Lower leg skin (tissue), 4 donors: ENCODE measurements at regions not wholly inside any gene's neighbourhood (a gene's known extent, or its start where the extent isn't known, plus 50 kb on each side); places are given as distances from the start of the nearest gene placed in this dataset.

Experiments used
- DNase-seq, 2 donors: peaks; one replicate each; pipeline ENCODE4 v3.0.0-alpha.2; 2019; ENCODE audit warnings: low spot score in 2 of 2
- H3K4me3 ChIP-seq: fragments of 200-600 bp; sonication (generic); 2 replicates; pipeline ENCODE4 v1.5.1; 2017; ENCODE audit warnings: mild to moderate bottlenecking, low read depth; ENCODE audit not compliant: poor library complexity, severe bottlenecking
- POLR2A ChIP-seq, 2 donors: fragments of 450-650 bp; IDR thresholded peaks; one replicate each; pipeline ENCODE4 v1.6.1; 2016 to 2017; ENCODE audit warnings: antibody characterized with exemption in 2 of 2, mild to moderate bottlenecking in 1 of 2, moderate library complexity in 1 of 2
- WGBS, 2 donors: methylation state at CpG; one replicate each; pipeline ENCODE4 v1.1.5; 2018; 5-methylcytosine and 5-hydroxymethylcytosine counted together
- intact Hi-C: fragments of 100-400 bp; cut with DNase I; formaldehyde crosslinking; loops from one replicate; pipeline ENCODE4 v1.15.0; 2023; ENCODE audit warnings: low total_unique reads
- TF ChIP-seq, protein P1 (sequence below), 3 donors: fragments of 450-650 bp; IDR thresholded peaks; one replicate each; pipeline ENCODE4 v1.5.1; 2016; ENCODE audit warnings: antibody characterized with exemption in 3 of 3, mild to moderate bottlenecking in 3 of 3, moderate library complexity in 2 of 3

DNA sequence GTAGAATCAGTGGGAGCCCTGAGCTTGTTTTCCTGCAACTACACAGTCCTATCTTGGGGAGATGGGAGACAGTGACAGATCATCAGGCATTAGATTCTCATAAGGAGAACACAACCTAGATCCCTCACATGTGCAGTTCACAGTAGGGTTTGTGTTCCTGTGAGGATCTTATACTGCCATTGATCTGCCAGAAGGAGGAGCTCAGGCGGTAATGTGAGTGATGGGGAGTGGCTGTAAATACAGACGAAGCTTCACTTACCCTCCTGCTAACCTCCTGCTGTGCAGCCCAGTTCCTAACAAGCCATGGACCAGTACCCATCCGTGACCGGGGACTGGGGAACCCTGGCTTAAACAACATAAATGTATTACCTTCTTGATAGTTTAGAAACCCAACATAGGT is 1034.1 kb downstream of the BCL11B start:
- WGBS, 2 donors, result 78 to 85% methylated on average over 4 of the region's 4 CpGs

DNA sequence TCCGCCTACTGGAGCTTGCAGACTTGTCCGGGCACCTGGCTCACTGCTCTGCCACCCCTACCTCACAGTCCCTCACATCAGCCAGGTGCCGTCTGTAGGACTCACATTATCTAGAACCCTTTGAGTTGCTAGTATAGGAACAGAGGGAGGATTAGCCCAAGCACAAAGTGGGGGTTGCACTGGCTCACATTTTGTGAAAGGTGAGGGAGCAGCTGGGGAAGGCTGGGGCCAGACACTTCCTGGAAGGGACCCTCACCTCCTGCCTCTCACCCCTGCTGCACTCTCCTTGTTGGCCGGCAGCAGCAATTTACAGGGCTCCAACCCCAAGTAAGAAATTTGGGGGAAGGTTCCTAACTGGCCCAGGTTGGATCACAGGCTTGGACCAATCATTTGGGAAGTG is 1031.6 kb downstream of the BCL11B start:
- intact Hi-C loops, result no loop called here
- DNase-seq, result no peak
- H3K4me3 ChIP-seq, result no peak overlapping the region
- TF ChIP-seq, protein P1, sequence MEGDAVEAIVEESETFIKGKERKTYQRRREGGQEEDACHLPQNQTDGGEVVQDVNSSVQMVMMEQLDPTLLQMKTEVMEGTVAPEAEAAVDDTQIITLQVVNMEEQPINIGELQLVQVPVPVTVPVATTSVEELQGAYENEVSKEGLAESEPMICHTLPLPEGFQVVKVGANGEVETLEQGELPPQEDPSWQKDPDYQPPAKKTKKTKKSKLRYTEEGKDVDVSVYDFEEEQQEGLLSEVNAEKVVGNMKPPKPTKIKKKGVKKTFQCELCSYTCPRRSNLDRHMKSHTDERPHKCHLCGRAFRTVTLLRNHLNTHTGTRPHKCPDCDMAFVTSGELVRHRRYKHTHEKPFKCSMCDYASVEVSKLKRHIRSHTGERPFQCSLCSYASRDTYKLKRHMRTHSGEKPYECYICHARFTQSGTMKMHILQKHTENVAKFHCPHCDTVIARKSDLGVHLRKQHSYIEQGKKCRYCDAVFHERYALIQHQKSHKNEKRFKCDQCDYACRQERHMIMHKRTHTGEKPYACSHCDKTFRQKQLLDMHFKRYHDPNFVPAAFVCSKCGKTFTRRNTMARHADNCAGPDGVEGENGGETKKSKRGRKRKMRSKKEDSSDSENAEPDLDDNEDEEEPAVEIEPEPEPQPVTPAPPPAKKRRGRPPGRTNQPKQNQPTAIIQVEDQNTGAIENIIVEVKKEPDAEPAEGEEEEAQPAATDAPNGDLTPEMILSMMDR (IDR thresholded peaks at IDR 0.05), result no peak
- TF ChIP-seq POLR2A (IDR thresholded peaks at IDR 0.05), result no peak
- WGBS, 2 donors, result 90% methylated on average over 4 of the region's 4 CpGs

More for the DNA sequence above, 1034.1 kb downstream of the BCL11B start:
- intact Hi-C loops, result no loop called here
- no peak for DNase-seq
- TF ChIP-seq POLR2A (IDR thresholded peaks at IDR 0.05), result no peak
- TF ChIP-seq, protein P1 (IDR thresholded peaks at IDR 0.05), result no peak
- no peak overlapping the region for H3K4me3 ChIP-seq

DNA sequence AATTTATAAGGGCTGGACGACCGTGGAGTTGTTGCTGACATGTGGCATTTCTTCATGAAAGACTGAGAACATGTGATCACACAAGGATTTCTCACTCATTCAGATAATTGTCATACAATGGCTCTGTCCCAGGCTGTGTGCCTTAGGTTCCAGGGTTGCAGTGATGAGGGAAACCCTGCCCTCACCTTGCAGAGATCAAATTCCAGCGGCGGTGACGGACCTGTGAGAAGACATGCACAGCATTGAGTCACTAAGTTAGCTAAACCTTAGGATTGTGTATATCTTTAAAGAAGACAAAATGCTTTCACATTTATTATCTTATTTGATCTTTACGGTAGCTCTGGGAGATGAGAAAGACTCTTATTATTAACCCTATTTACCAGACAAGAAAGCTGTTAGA is 1029.1 kb downstream of the BCL11B start:
- TF ChIP-seq, protein P1 (IDR thresholded peaks at IDR 0.05), result no peak
- no peak for TF ChIP-seq POLR2A (IDR thresholded peaks at IDR 0.05)
- intact Hi-C loops, result no loop called here
- H3K4me3 ChIP-seq, result no peak overlapping the region
- 77 to 80% methylated on average over 6 of the region's 6 CpGs for WGBS, 2 donors
- no peak for DNase-seq

DNA sequence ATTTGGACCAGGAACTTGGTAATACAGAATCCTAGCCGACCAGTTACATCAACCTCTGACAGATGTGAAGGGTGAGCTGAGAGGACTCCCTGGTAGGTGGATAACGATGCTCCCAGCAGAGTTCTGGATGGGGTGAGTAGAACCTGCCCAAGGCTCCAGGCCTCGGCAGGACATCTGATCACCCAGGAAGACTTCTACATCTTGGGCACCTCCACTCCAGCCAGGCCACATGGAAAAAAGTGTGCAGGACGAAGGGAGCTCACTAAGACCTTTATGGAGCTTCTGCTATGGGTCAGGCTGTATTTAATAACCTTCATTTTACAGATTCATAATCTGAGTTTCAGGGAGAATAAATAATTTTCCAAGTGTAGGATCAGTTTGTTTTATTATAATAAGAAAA is 1028.7 kb downstream of the BCL11B start:
- WGBS, 2 donors, result 77 to 81% methylated on average over 4 of the region's 4 CpGs
- H3K4me3 ChIP-seq, result no peak overlapping the region
- no peak for DNase-seq
- intact Hi-C loops, result no loop called here
- TF ChIP-seq, protein P1 (IDR thresholded peaks at IDR 0.05), result no peak

DNA sequence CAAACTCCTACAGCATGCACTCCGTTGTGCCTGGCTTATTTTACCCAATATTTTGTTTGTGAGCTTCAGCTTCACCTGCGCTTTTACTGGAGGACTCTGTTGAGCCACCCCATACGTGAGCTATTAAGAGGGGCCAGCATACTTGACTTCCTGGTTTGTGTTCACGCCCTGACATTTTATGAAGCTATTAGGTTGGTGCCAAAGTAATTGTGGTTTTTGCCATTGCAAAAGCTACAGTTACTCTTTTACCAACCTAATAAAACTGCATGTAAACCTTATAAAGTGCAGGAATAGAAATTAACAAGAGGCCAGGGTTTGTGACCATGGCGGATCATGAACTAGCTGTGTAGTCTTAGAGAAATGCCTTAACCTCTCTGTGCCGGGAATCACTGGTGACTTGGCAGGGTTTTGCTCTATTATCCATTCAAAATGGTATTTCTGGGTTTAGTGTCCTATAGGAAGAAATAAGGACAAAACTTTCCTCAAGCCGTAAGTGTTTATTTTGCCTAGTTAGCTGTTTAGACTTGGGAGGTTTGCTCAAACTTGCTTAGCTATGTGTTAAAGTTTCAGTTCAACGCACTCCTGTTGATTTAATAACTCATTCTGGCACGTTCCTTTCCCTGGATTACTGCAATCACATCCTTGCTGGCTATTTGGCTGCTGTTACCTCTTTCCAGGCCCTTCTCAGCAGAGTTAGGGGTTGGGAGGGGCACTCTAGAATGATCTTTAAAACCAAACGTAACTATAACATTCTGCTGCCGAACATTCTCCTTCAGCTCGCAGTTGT is 1027.6 kb downstream of the BCL11B start:
- TF ChIP-seq, protein P1 (IDR thresholded peaks at IDR 0.05), result no peak
- TF ChIP-seq POLR2A (IDR thresholded peaks at IDR 0.05), result no peak
- DNase-seq, result no peak
- no peak overlapping the region for H3K4me3 ChIP-seq
- 55 to 57% methylated on average over 12 of the region's 12 CpGs for WGBS, 2 donors
- intact Hi-C loops, result no loop called here
